K562 (cell line): ENCODE measurements at regions not wholly inside any gene's neighbourhood (a gene's known extent, or its start where the extent isn't known, plus 50 kb on each side); places are given as distances from the start of the nearest gene placed in this dataset.
"Not testable (repeated sequence)": the region's sequence is repeated elsewhere in the genome, so short reads cannot be mapped to it uniquely, and the experiment has no call there.

Experiments used
- ATAC-seq: fragments of 200-7000 bp; cut with Tn5 transposase; 3 replicates; pipeline ENCODE4 v1.9.1; 2020; ENCODE audit warnings: moderate library complexity
- BruUV-seq: library from RNA; stranded (reverse); fragments of 400-500 nt; replicated peaks from 2 replicates; lab custom pipeline; 2021; lab: Mats Ljungman, UMichigan
- CTCF ChIA-PET: fragments of 300-600 bp; formaldehyde crosslinking; extraction: SDS; loops from one replicate; lab custom pipeline; 2021; ENCODE audit warnings: low intra/inter-chr PET ratio; lab: Yijun Ruan, JAX
- POLR2A ChIA-PET: fragments of 300-600, 350-650 bp; sonication (Branson Sonifier 250); formaldehyde crosslinking; extraction: SDS; loops from one replicate; lab custom pipeline; 2021; ENCODE audit warnings: antibody characterized with exemption, inconsistent platforms; lab: Yijun Ruan, JAX
- DNase-seq, 4 experiments: peaks; one replicate each; pipeline versions ENCODE4 v3.0.0 to v3.0.0-alpha.2; 2011 to 2018; ENCODE audit warnings: low spot score in 3 of 4, mixed read lengths in 3 of 4; ENCODE audit errors: extremely low read depth in 1 of 4
- FAIRE-seq: peaks from 2 replicates; lab custom pipeline; 2011; peaks lifted over from hg19 to GRCh38; lab: Jason Lieb, UNC
- H2AFZ ChIP-seq: 2 replicates; pipeline ENCODE4 v1.6.0; 2011; ENCODE audit warnings: low read depth, low read length, control low read depth, inconsistent platforms
- H3K27ac ChIP-seq: fragments of 200-600 bp; 3 replicates; pipeline ENCODE4 v1.8.0; 2011; ENCODE audit warnings: low read depth, mild to moderate bottlenecking, control low read depth, inconsistent platforms, low read length, moderate library complexity, mixed read lengths; ENCODE audit errors: extremely low read depth
- H3K27me3 ChIP-seq, 2 experiments: fragments of 300-600 bp in 1 of 2; 2 replicates in 1 of 2; 3 replicates in 1 of 2; pipeline versions ENCODE4 v1.6.0 to v1.8.0; 2011; ENCODE audit warnings: inconsistent platforms in 2 of 2, low read length in 2 of 2, mild to moderate bottlenecking in 1 of 2, mixed read lengths in 1 of 2, moderate library complexity in 1 of 2; ENCODE audit not compliant: control insufficient read depth in 2 of 2, insufficient read depth in 2 of 2
- H3K36me3 ChIP-seq: fragments of 300-600 bp; 3 replicates; pipeline ENCODE4 v1.8.0; 2011; ENCODE audit warnings: mild to moderate bottlenecking, low read length, inconsistent platforms; ENCODE audit not compliant: control insufficient read depth, insufficient read depth
- H3K4me1 ChIP-seq, 2 experiments: fragments of 200-600 bp in 1 of 2; replicated peaks in 1 of 2; 2 replicates in 1 of 2; 3 replicates in 1 of 2; pipeline versions ENCODE4 v1.5.1 to v1.8.0; 2011; ENCODE audit warnings: inconsistent platforms in 2 of 2, low read length in 2 of 2, mild to moderate bottlenecking in 1 of 2, mixed read lengths in 1 of 2, moderate library complexity in 1 of 2; ENCODE audit not compliant: control insufficient read depth in 2 of 2, insufficient read depth in 2 of 2
- H3K4me2 ChIP-seq: 2 replicates; pipeline ENCODE4 v1.6.1; 2011; ENCODE audit warnings: low read length, control low read depth, inconsistent platforms, mixed read lengths; ENCODE audit not compliant: insufficient read depth
- H3K4me3 ChIP-seq: fragments of 200-600 bp; sonication (generic), shearing (Covaris generic); 2 replicates; pipeline ENCODE4 v1.5.1; 2016; ENCODE audit warnings: control low read depth, inconsistent platforms
- H3K79me2 ChIP-seq: fragments of 200-600 bp; 3 replicates; pipeline ENCODE4 v1.8.0; 2011; ENCODE audit warnings: low read length, inconsistent platforms; ENCODE audit not compliant: control insufficient read depth, insufficient read depth
- H3K9ac ChIP-seq, 2 experiments: 2 replicates each; pipeline versions ENCODE4 v1.6.0 to v1.6.1; 2011; ENCODE audit warnings: low read depth in 2 of 2, low read length in 2 of 2, control low read depth in 1 of 2, inconsistent platforms in 1 of 2, mild to moderate bottlenecking in 1 of 2, mixed read lengths in 1 of 2; ENCODE audit not compliant: insufficient read depth in 1 of 2
- H3K9me1 ChIP-seq: one replicate; pipeline ENCODE4 v1.6.0; 2011; ENCODE audit warnings: inconsistent platforms, mild to moderate bottlenecking, low read length, moderate library complexity; ENCODE audit not compliant: control insufficient read depth, insufficient read depth
- H3K9me3 ChIP-seq: replicated peaks from 2 replicates; pipeline ENCODE4 v1.5.1; 2011; ENCODE audit warnings: low read depth, low read length, inconsistent platforms; ENCODE audit not compliant: control insufficient read depth, insufficient read depth
- H4K20me1 ChIP-seq: replicated peaks from 2 replicates; pipeline ENCODE4 v1.6.1; 2011; ENCODE audit warnings: low read length, inconsistent platforms, mixed read lengths; ENCODE audit not compliant: control insufficient read depth, insufficient read depth
- WGBS: fragments of 100-300 bp; shearing (Covaris generic); methylation state at CpG from one replicate; pipeline ENCODE4 v1.1.6; 2016; ENCODE audit warnings: low coverage, mixed read lengths; ENCODE audit not compliant: insufficient coverage; ENCODE audit errors: missing lambda C conversion rate; 5-methylcytosine and 5-hydroxymethylcytosine counted together
- in situ Hi-C: fragments of 300-500 bp; cut with MboI; formaldehyde crosslinking; loops from 4 replicates; pipeline ENCODE4 v1.15.0; 2018; ENCODE audit warnings: inconsistent platforms, mixed read lengths
- intact Hi-C: fragments of 100-400 bp; cut with micrococcal nuclease; formaldehyde crosslinking; loops from 2 replicates; pipeline ENCODE4 v1.14.2; 2022

DNA sequence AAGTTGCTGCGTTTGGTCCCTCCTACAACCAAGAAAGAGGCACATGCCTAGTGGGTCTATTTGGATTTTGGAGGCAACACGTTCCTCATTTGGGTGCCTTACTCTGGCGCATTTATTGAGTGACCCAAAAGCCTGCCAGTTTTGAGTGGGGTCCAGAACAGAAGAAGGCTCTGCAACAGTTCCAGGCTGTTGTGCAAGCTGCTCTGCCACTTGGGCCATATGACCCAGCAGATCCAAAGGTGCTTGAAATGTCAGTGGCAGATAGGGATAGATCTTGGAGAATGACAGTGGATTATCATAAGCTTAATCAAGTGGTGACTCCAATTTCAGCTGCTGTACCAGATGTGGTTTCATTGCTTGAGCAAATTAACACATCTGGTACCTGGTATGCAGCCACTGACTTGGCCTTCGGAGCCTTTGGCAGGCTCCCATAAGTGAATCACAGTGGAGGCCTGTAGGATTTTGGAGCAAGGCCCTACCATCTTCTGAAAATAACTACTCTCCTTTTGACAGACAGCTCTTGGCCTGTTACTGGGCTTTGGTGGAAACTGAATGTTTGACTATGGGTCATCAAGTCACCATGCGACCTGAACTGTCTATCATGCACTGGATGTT, 105.4 kb upstream of the NPAS2 start:
- H3K9me1 ChIP-seq, BruUV-seq, H3K27ac ChIP-seq, H3K9ac ChIP-seq, FAIRE-seq, H3K4me1 ChIP-seq, POLR2A ChIA-PET, CTCF ChIA-PET, H3K36me3 ChIP-seq, H3K4me2 ChIP-seq, DNase-seq, H3K9me3 ChIP-seq, H2AFZ ChIP-seq, H3K79me2 ChIP-seq, ATAC-seq, intact Hi-C loops, H3K27me3 ChIP-seq, in situ Hi-C loops, H3K4me3 ChIP-seq, H4K20me1 ChIP-seq: not testable (repeated sequence)
- WGBS, result 2% methylated on average over 5 of the region's 5 CpGs

GRCh38 chr2:100715861-100716260, 104.1 kb upstream of the NPAS2 start:
- FAIRE-seq, H3K9ac ChIP-seq, ATAC-seq, DNase-seq, H3K79me2 ChIP-seq, H2AFZ ChIP-seq, BruUV-seq, in situ Hi-C loops, H3K4me2 ChIP-seq, H3K36me3 ChIP-seq, POLR2A ChIA-PET, H3K27ac ChIP-seq, H3K9me1 ChIP-seq, H4K20me1 ChIP-seq, H3K4me1 ChIP-seq, H3K27me3 ChIP-seq, intact Hi-C loops, H3K4me3 ChIP-seq, CTCF ChIA-PET, H3K9me3 ChIP-seq: not testable (repeated sequence)
- 2% methylated on average over 4 of the region's 4 CpGs for WGBS
